Natural killer cell (primary cell): ENCODE measurements at regions not wholly inside any gene's neighbourhood (a gene's known extent, or its start where the extent isn't known, plus 50 kb on each side); places are given as distances from the start of the nearest gene placed in this dataset.

Experiments used
- ATAC-seq, 3 donors: fragments of 150-1000 bp in 2 of 3; fragments of 200-7000 bp in 1 of 3; cut with Tn5 transposase; 1 replicate in 1 of 3; 2 replicates in 2 of 3; pipeline ENCODE4 v1.10.0; 2021; ENCODE audit warnings: mild to moderate bottlenecking in 2 of 3, moderate library complexity in 2 of 3
- DNase-seq, 2 donors: peaks; one replicate each; pipeline versions ENCODE4 v3.0.0 to v3.0.0-alpha.2; 2013 to 2021; ENCODE audit warnings: mixed read lengths in 1 of 2
- H3K27ac ChIP-seq: one replicate; pipeline ENCODE4 v1.5.1; 2013; ENCODE audit warnings: mild to moderate bottlenecking, low read length
- H3K27me3 ChIP-seq: one replicate; pipeline ENCODE4 v1.6.1; 2013; ENCODE audit warnings: low read length; ENCODE audit not compliant: control insufficient read depth, insufficient read depth
- H3K36me3 ChIP-seq: one replicate; pipeline ENCODE4 v1.6.1; 2013; ENCODE audit warnings: low read length; ENCODE audit not compliant: control insufficient read depth, insufficient read depth
- H3K4me1 ChIP-seq: one replicate; pipeline ENCODE4 v1.6.1; 2013; ENCODE audit warnings: low read length; ENCODE audit not compliant: control insufficient read depth, insufficient read depth
- H3K4me3 ChIP-seq: one replicate; pipeline ENCODE4 v1.5.1; 2013; ENCODE audit warnings: low read length
- H3K9me3 ChIP-seq: one replicate; pipeline ENCODE4 v1.6.1; 2013; ENCODE audit warnings: low read length; ENCODE audit not compliant: control insufficient read depth, insufficient read depth
- H3K27ac Mint-ChIP-seq, 2 donors: one replicate each; pipeline ENCODE4 v1.8.0; 2022; ENCODE audit warnings: mild to moderate bottlenecking in 2 of 2, mixed read lengths in 2 of 2, moderate library complexity in 1 of 2
- H3K27me3 Mint-ChIP-seq, 2 donors: one replicate each; pipeline ENCODE4 v1.8.0; 2022; ENCODE audit warnings: low read depth in 2 of 2, mixed read lengths in 2 of 2
- H3K36me3 Mint-ChIP-seq: one replicate; pipeline ENCODE4 v1.8.0; 2022; ENCODE audit warnings: mixed read lengths
- H3K4me1 Mint-ChIP-seq, 2 donors: one replicate each; pipeline ENCODE4 v1.8.0; 2022; ENCODE audit warnings: mixed read lengths in 2 of 2
- H3K4me3 Mint-ChIP-seq: one replicate; pipeline ENCODE4 v1.8.0; 2022; ENCODE audit warnings: mild to moderate bottlenecking, moderate library complexity, mixed read lengths
- H3K9me3 Mint-ChIP-seq, 2 donors: one replicate each; pipeline ENCODE4 v1.8.0; 2022; ENCODE audit warnings: mixed read lengths in 2 of 2
- WGBS: methylation state at CpG from one replicate; pipeline ENCODE4 v1.1.7; 2013; ENCODE audit warnings: missing lambda C conversion rate; ENCODE audit not compliant: insufficient coverage; 5-methylcytosine and 5-hydroxymethylcytosine counted together
- intact Hi-C: fragments of 100-400 bp; cut with micrococcal nuclease; formaldehyde crosslinking; loops from one replicate; pipeline ENCODE4 v1.14.2; 2022
- TF ChIP-seq, protein P1 (sequence below): fragments of 200-600 bp; IDR thresholded peaks from one replicate; pipeline ENCODE4 v1.8.0; 2022; ENCODE audit warnings: antibody characterized with exemption

DNA sequence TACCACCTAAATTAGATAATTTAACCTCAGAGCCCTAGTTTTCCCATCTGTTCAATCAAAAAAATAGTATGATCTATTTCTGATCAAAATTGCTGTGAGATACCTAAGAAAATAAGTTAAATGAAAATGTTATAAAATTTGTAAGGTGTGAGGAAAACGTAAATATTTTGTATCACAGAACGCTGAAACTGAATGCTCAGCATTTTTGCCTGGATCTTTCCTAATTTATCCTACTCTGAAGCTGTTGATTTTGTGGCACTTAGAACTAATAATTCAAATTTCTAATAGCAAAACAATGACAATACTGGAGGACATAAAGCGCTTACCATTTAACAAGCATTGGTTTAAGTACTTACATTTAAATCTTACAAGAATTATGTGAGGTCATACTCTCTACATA is 674.2 kb downstream of the FAM181B start:
- Histone ChIP-seq H3K27me3 (no peaks in the 10 kb centered on the region), H3K9me3 (no peaks in the 10 kb centered on the region), H3K4me1 (no peaks in the 10 kb centered on the region), H3K4me3 (no peak overlapping the region), H3K27ac (no peak overlapping the region), H3K36me3 (no peaks in the 10 kb centered on the region)
- intact Hi-C loops, result no loop called here
- Mint-ChIP-seq H3K36me3 (no peaks in the 10 kb centered on the region), H3K4me3 (no peak overlapping the region), H3K27me3 (no peaks in the 10 kb centered on the region), H3K9me3 (peaks cover 2 to 3% of the 10 kb centered on the region in 2 donors), H3K4me1 (no peaks in the 10 kb centered on the region), H3K27ac (no peak overlapping the region)
- 100% methylated on average over 2 of the region's 3 CpGs for WGBS
- ATAC-seq (no peak), DNase-seq (no peak)
- TF ChIP-seq, protein P1, sequence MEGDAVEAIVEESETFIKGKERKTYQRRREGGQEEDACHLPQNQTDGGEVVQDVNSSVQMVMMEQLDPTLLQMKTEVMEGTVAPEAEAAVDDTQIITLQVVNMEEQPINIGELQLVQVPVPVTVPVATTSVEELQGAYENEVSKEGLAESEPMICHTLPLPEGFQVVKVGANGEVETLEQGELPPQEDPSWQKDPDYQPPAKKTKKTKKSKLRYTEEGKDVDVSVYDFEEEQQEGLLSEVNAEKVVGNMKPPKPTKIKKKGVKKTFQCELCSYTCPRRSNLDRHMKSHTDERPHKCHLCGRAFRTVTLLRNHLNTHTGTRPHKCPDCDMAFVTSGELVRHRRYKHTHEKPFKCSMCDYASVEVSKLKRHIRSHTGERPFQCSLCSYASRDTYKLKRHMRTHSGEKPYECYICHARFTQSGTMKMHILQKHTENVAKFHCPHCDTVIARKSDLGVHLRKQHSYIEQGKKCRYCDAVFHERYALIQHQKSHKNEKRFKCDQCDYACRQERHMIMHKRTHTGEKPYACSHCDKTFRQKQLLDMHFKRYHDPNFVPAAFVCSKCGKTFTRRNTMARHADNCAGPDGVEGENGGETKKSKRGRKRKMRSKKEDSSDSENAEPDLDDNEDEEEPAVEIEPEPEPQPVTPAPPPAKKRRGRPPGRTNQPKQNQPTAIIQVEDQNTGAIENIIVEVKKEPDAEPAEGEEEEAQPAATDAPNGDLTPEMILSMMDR, result no peak

DNA sequence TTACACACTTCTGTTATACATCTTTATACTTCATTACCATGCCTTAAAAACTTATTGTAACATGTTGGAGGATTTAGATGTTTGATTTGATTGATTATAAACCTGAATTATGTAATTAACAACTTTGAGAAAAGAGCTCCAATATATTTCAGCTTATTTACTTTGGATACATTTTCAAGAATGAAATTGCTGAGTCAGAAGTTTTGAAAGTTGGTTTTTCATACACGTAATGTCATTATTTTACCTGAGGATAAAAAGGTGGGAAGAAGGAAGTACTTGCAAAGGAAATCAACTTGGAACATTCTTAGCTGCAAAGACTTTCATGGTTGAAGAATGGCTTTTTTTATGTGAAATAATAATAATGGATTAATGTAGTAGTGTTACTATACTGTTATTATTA is 677.2 kb downstream of the FAM181B start:
- H3K4me3 Mint-ChIP-seq, result no peak overlapping the region
- intact Hi-C loops, result no loop called here
- no peaks in the 10 kb centered on the region for H3K4me1 Mint-ChIP-seq
- TF ChIP-seq, protein P1, result no peak
- H3K27ac Mint-ChIP-seq, result no peak overlapping the region
- Histone ChIP-seq H3K4me3 (no peak overlapping the region), H3K36me3 (no peaks in the 10 kb centered on the region), H3K9me3 (no peaks in the 10 kb centered on the region), H3K4me1 (no peaks in the 10 kb centered on the region), H3K27me3 (no peaks in the 10 kb centered on the region), H3K27ac (no peak overlapping the region)
- DNase-seq (no peak), ATAC-seq (no peak)
- no peaks in the 10 kb centered on the region for H3K36me3 Mint-ChIP-seq
- H3K27me3 Mint-ChIP-seq, result no peaks in the 10 kb centered on the region
- H3K9me3 Mint-ChIP-seq, result peaks cover 2 to 3% of the 10 kb centered on the region in 2 donors
- WGBS, result 92% methylated on average over 1 of the region's 1 CpG

DNA sequence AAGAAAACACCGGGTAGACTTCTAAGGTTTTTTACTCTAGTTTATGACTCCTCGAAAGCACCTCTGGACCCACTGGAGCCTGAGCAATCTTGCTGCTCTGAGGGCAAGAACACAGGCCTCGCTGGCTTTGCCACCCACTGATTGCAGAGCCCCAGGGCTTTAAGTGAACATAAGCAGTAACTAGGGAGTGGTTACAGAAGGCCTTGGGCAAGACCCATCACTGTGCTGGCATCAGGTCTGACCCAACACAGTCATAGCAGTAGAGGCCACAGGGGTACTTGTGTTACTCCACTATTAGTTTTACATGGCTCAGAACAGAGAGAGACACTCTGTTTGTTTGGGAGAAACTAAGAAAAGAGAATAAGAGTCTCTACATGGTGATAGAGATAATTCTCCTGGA is 684.5 kb downstream of the FAM181B start:
- TF ChIP-seq, protein P1, result no peak
- 93% methylated on average over 3 of the region's 3 CpGs for WGBS
- H3K36me3 Mint-ChIP-seq, result peaks cover 10% of the 10 kb centered on the region

DNA sequence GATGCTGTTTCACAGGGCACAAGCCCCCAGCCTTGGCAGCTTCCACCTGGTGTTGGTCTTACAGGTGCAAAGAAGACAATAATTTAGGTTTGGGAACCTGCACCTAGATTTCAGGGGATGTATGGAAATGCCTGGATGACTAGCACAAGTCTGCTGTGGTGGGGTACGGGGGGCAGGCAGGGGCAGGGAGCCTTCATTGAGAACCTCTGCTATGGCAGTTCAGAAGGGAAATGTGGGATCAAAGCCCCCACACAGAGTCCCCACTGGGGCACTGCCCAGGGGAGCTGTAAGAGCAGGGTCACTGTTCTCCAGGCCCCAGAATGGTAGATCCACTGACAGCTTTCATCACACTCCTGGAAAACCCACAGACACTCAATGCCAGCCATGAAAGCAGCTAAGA is 686.5 kb downstream of the FAM181B start:
- ATAC-seq, result no peak
- H3K4me3 Mint-ChIP-seq, result no peak overlapping the region
- H3K27ac ChIP-seq, result no peak overlapping the region
- peaks cover 4% of the 10 kb centered on the region for H3K9me3 ChIP-seq
- 89% methylated on average over 1 of the region's 1 CpG for WGBS
- no peak for DNase-seq
- no peak overlapping the region for H3K27ac Mint-ChIP-seq
- H3K4me1 Mint-ChIP-seq, result no peaks in the 10 kb centered on the region
- H3K9me3 Mint-ChIP-seq, result peaks cover 6 to 9% of the 10 kb centered on the region in 2 donors
- no peaks in the 10 kb centered on the region for H3K27me3 Mint-ChIP-seq
- H3K4me1 ChIP-seq, result no peaks in the 10 kb centered on the region
- intact Hi-C loops, result no loop called here
- TF ChIP-seq, protein P1, result no peak
- H3K4me3 ChIP-seq, result no peak overlapping the region
- no peaks in the 10 kb centered on the region for H3K36me3 ChIP-seq
- peaks cover 10% of the 10 kb centered on the region for H3K36me3 Mint-ChIP-seq
- H3K27me3 ChIP-seq, result no peaks in the 10 kb centered on the region

More for the DNA sequence above, 684.5 kb downstream of the FAM181B start:
- Mint-ChIP-seq H3K4me3 (no peak overlapping the region), H3K4me1 (no peaks in the 10 kb centered on the region), H3K27me3 (no peaks in the 10 kb centered on the region), H3K27ac (no peak overlapping the region), H3K9me3 (peaks cover 6 to 9% of the 10 kb centered on the region in 2 donors)
- H3K27ac ChIP-seq, result no peak overlapping the region
- peaks cover 4% of the 10 kb centered on the region for H3K9me3 ChIP-seq
- H3K4me3 ChIP-seq, result no peak overlapping the region
- no peak for ATAC-seq
- intact Hi-C loops, result no loop called here
- H3K27me3 ChIP-seq, result no peaks in the 10 kb centered on the region
- H3K4me1 ChIP-seq, result no peaks in the 10 kb centered on the region
- no peaks in the 10 kb centered on the region for H3K36me3 ChIP-seq
- no peak for DNase-seq
